ENCODE measurements at regions not wholly inside any gene's neighbourhood (a gene's known extent, or its start where the extent isn't known, plus 50 kb on each side); places are given as distances from the start of the nearest gene placed in this dataset.

DNA sequence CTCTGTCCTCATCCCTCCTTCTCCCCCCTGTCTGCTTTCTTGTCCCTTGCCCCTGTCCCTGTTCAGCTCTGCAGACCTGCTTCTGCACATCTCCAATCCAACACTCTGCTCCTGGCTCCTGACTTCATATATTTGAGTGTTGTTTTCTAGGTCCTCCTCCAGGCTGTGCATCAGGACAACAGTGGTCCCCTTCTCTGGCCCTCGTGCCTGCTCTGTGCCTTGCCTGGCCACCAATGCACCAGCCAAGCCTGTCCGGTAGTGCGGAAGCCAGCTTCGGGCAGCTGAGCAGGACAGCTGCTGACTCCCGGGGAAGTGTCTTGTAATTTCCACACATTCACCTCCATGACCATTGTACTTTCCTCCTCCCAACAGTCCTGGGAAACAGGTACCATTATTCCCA lies 203.4 kb upstream of the RAB4A start:
- Histone ChIP-seq H3K4me1 (ENCODE audit: control insufficient read depth in 4 of 4, insufficient read depth in 4 of 4, low read length in 3 of 4) (peaks cover 0 to 12% (median under 1%) of the 10 kb centered on the region in 4 donors), H3K4me3 (ENCODE audit: low read depth in 1 of 3, low read length in 3 of 3) (no peak overlapping the region), H3K9me3 (ENCODE audit: control insufficient read depth in 4 of 4, low read length in 3 of 4) (no peaks in the 10 kb centered on the region), H3K9ac (ENCODE audit: low read depth in 1 of 2, low read length in 2 of 2) (no peak overlapping the region), H3K27me3 (ENCODE audit: control insufficient read depth in 4 of 4, insufficient read depth in 4 of 4, low read length in 3 of 4) (no peaks in the 10 kb centered on the region), H3K27ac (ENCODE audit: low read depth in 1 of 2, low read length in 2 of 2) (no peak overlapping the region), H3K36me3 (ENCODE audit: control insufficient read depth in 4 of 4, insufficient read depth in 3 of 4, low read depth in 1 of 4, low read length in 3 of 4) (no peaks in the 10 kb centered on the region)
- TF ChIP-seq GABPA (IDR thresholded peaks at IDR 0.05 in 1 of 2, conservative IDR thresholded peaks at IDR 0.05 in 1 of 2) (no peak), ZBTB33 (IDR thresholded peaks at IDR 0.05) (no peak), EGR1 (IDR thresholded peaks at IDR 0.05; ENCODE audit: low read depth in 2 of 2) (no peak), JUND (IDR thresholded peaks at IDR 0.05) (no peak)
- WGBS: 85% methylated on average over 5 of the region's 5 CpGs
- peak; percentile 23 for DNase-seq (ENCODE audit: low spot score)

DNA sequence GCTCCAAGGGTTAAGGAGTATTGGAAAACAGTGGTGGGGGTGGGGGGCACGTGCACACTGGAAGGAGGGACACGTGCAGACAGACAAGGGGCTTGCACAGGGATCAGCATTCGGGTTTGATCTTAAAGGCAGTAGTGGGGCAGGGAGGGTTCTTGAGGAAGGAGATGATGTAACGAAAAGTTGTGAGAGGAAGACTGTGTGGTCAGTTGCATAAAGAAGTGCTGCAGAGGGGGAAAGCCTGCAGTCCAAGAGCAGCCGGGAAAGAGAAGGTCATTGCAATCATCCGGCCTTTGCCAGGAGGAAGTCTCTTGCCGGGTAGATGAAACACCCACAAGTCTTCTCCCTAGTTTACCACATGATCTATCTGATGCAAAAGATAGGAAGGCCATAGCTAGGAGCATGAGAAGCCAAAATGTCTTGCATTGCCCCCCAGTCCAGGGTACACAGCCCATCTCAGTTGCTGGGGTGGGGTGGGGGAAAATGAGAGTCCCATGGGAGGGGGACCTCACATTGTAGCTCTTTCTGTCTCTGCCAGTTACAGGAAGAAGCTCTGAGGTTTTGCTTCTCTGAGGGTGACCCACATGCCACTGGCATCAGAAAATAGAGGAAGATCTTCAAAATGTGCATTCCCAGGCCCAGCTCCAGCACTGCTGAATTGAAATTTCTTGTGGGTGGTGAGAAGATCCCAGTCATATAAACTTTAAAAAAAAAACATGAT lies 202.5 kb upstream of the RAB4A start:
- Histone ChIP-seq H3K9me3 (ENCODE audit: control insufficient read depth in 4 of 4, low read length in 3 of 4) (no peaks in the 10 kb centered on the region), H3K9ac (ENCODE audit: low read depth in 1 of 2, low read length in 2 of 2) (no peak overlapping the region), H3K4me1 (ENCODE audit: control insufficient read depth in 4 of 4, insufficient read depth in 4 of 4, low read length in 3 of 4) (peaks cover 0 to 12% (median under 1%) of the 10 kb centered on the region in 4 donors), H3K36me3 (ENCODE audit: control insufficient read depth in 4 of 4, insufficient read depth in 3 of 4, low read depth in 1 of 4, low read length in 3 of 4) (no peaks in the 10 kb centered on the region), H3K4me3 (ENCODE audit: low read depth in 1 of 3, low read length in 3 of 3) (no peak overlapping the region), H3K27ac (ENCODE audit: low read depth in 1 of 2, low read length in 2 of 2) (no peak overlapping the region), H3K27me3 (ENCODE audit: control insufficient read depth in 4 of 4, insufficient read depth in 4 of 4, low read length in 3 of 4) (no peaks in the 10 kb centered on the region)
- TF ChIP-seq HNF4A (conservative IDR thresholded peaks at IDR 0.05) (no peak), EGR1 (IDR thresholded peaks at IDR 0.05; ENCODE audit: low read depth in 2 of 2) (no peak), MAX (IDR thresholded peaks at IDR 0.05) (peak; percentile 25), NR2F2 (IDR thresholded peaks at IDR 0.05) (peak; percentile 75)
- peak; percentile 32 for DNase-seq (ENCODE audit: low spot score)
- 55% methylated on average over 7 of the region's 7 CpGs for WGBS

- no peak overlapping the region for H3K9ac ChIP-seq (ENCODE audit: low read depth in 1 of 2, low read length in 2 of 2)
- H3K4me3 ChIP-seq (ENCODE audit: low read depth in 1 of 3, low read length in 3 of 3): no peak overlapping the region
- no peak overlapping the region for H3K27ac ChIP-seq (ENCODE audit: low read depth in 1 of 2, low read length in 2 of 2)
- no peaks in the 10 kb centered on the region for H3K27me3 ChIP-seq (ENCODE audit: control insufficient read depth in 4 of 4, insufficient read depth in 4 of 4, low read length in 3 of 4)
- no peaks in the 10 kb centered on the region for H3K36me3 ChIP-seq (ENCODE audit: control insufficient read depth in 4 of 4, insufficient read depth in 3 of 4, low read depth in 1 of 4, low read length in 3 of 4)
- TF ChIP-seq HNF4A (conservative IDR thresholded peaks at IDR 0.05) (no peak), GABPA (IDR thresholded peaks at IDR 0.05 in 1 of 2, conservative IDR thresholded peaks at IDR 0.05 in 1 of 2) (no peak), SP1 (IDR thresholded peaks at IDR 0.05) (no peak), RXRA (IDR thresholded peaks at IDR 0.05) (no peak), FOXA1 (IDR thresholded peaks at IDR 0.05) (no peak), JUND (IDR thresholded peaks at IDR 0.05) (no peak), HNF4G (IDR thresholded peaks at IDR 0.05) (no peak), REST (IDR thresholded peaks at IDR 0.05) (no peak), NR2F2 (IDR thresholded peaks at IDR 0.05) (no peak), ATF3 (IDR thresholded peaks at IDR 0.05) (no peak), TAF1 (conservative IDR thresholded peaks at IDR 0.05) (no peak), EGR1 (IDR thresholded peaks at IDR 0.05; ENCODE audit: low read depth in 2 of 2) (no peak)
- DNase-seq (ENCODE audit: low spot score): no peak
- H3K9me3 ChIP-seq (ENCODE audit: control insufficient read depth in 4 of 4, low read length in 3 of 4): no peaks in the 10 kb centered on the region
- peaks cover 0 to 10% (median under 1%) of the 10 kb centered on the region in 4 donors for H3K4me1 ChIP-seq (ENCODE audit: control insufficient read depth in 4 of 4, insufficient read depth in 4 of 4, low read length in 3 of 4)
These were observed 201.7 kb upstream of the RAB4A start for GRCh38 chr1:229069176-229069575.

All from liver (tissue), 7 donors.